ENCODE measurements at regions not wholly inside any gene's neighbourhood (a gene's known extent, or its start where the extent isn't known, plus 50 kb on each side); places are given as distances from the start of the nearest gene placed in this dataset.

DNA sequence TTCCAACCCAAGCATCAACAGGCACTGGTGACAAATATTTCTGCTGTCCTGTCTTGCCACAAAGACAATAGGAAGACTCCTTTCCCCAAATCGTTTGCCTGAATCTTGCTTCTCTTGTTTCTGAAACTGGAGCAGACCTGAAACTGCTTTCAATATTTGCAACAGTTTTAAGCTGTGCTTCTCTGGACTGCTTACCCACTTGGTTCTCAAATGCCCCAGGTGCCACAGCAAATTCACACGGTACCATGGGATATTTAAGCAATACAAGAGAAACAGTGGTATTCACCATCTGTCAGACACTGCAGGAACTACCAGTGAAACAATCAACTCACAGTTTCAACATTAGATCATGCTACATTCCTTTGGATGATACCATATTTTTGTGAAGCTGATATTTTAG lies 309.4 kb downstream of the PARP8 start:
- TF ChIP-seq CTCF (IDR thresholded peaks at IDR 0.05) (no peak), POLR2A (IDR thresholded peaks at IDR 0.05) (no peak)
